ENCODE measurements at regions not wholly inside any gene's neighbourhood (a gene's known extent, or its start where the extent isn't known, plus 50 kb on each side); places are given as distances from the start of the nearest gene placed in this dataset.

DNA sequence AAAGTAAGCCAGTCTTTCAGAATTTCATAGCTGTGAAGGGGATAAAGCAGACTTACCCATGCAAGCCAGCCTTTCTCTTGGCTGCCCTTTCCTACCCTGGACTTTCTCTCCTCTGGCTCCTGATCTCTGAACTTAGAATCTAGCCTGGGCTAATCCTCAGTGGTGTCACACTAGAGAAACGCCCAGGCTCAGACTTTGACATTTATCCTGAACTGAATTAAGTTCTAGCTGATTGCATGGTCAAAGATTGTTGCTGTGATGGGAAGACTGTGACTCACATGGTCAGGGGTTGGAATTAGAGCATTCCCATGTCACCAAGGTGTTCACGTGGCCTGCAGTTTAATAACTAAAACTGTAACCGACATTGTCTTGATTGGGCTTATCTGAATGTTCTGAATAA, 469.5 kb upstream of the FAT1 start:
- H3K4me3 ChIP-seq (ENCODE audit: low read length) = no peak overlapping the region
- POLR2A ChIA-PET = no interaction called here
- DNase-seq (no peak), ATAC-seq (ENCODE audit: poor library complexity) (no peak)
- H3K9me3 ChIP-seq (ENCODE audit: control insufficient read depth in 1 of 2, insufficient read depth in 1 of 2, low read length in 2 of 2) = peaks cover 0 to 22% of the 10 kb centered on the region in 2 experiments
- intact Hi-C loops (cut with DNase I, micrococcal nuclease) = no loop called here
- Mint-ChIP-seq H3K4me3 (no peak overlapping the region), H3K27ac (no peak overlapping the region), H3K36me3 (ENCODE audit: low read depth) (no peaks in the 10 kb centered on the region), H3K4me1 (ENCODE audit: low read depth) (no peaks in the 10 kb centered on the region), H3K27me3 (no peaks in the 10 kb centered on the region), H3K9me3 (peaks cover 3% of the 10 kb centered on the region)
- H3K36me3 ChIP-seq (ENCODE audit: insufficient read depth, low read length) = no peaks in the 10 kb centered on the region
- TF ChIP-seq, protein P1, sequence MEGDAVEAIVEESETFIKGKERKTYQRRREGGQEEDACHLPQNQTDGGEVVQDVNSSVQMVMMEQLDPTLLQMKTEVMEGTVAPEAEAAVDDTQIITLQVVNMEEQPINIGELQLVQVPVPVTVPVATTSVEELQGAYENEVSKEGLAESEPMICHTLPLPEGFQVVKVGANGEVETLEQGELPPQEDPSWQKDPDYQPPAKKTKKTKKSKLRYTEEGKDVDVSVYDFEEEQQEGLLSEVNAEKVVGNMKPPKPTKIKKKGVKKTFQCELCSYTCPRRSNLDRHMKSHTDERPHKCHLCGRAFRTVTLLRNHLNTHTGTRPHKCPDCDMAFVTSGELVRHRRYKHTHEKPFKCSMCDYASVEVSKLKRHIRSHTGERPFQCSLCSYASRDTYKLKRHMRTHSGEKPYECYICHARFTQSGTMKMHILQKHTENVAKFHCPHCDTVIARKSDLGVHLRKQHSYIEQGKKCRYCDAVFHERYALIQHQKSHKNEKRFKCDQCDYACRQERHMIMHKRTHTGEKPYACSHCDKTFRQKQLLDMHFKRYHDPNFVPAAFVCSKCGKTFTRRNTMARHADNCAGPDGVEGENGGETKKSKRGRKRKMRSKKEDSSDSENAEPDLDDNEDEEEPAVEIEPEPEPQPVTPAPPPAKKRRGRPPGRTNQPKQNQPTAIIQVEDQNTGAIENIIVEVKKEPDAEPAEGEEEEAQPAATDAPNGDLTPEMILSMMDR (IDR thresholded peaks at IDR 0.05) = no peak
- H3K27me3 ChIP-seq (ENCODE audit: control insufficient read depth in 1 of 2, insufficient read depth in 2 of 2, low read length in 2 of 2) = no peaks in the 10 kb centered on the region
- H3K27ac ChIP-seq (ENCODE audit: low read depth in 1 of 2, low read length in 2 of 2) = no peak overlapping the region
- H3K4me1 ChIP-seq (ENCODE audit: insufficient read depth, low read length) = no peaks in the 10 kb centered on the region
- CTCF ChIA-PET = no interaction called here

DNA sequence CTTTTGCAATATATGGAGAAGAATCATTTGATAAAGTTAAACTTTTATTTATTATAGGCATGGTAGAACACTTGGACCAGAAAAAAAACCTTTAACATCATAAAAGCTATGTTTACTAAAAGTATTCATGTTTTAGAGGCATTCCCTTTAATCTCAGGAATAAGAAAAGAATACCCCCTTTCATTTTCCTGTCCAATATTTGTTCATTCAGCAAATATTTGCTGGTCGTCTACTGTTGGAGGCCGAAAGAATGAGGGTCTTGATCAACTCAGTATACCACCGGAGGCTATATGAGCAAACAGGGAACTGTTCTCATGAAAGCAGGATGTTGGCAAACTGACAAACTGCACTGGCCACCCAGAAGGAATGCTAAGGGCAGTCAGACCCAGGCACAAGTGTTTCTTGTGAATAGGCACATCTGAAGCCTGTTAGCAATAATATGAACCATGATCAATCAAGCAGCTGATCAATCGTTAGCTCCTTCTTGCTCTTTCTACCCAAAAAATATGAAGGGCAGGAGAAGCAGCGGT, 480.8 kb upstream of the FAT1 start:
- H3K9me3 Mint-ChIP-seq = peaks cover 6% of the 10 kb centered on the region
- ATAC-seq (ENCODE audit: poor library complexity) = no peak
- Histone ChIP-seq H3K4me1 (ENCODE audit: insufficient read depth, low read length) (no peaks in the 10 kb centered on the region), H3K27ac (ENCODE audit: low read depth in 1 of 2, low read length in 2 of 2) (no peak overlapping the region), H3K27me3 (ENCODE audit: control insufficient read depth in 1 of 2, insufficient read depth in 2 of 2, low read length in 2 of 2) (no peaks in the 10 kb centered on the region), H3K4me3 (ENCODE audit: low read length) (no peak overlapping the region), H3K36me3 (ENCODE audit: insufficient read depth, low read length) (no peaks in the 10 kb centered on the region), H3K9me3 (ENCODE audit: control insufficient read depth in 1 of 2, insufficient read depth in 1 of 2, low read length in 2 of 2) (peaks cover 0 to 4% of the 10 kb centered on the region in 2 experiments)
- H3K27ac Mint-ChIP-seq = no peak overlapping the region
- CTCF ChIA-PET = no interaction called here
- intact Hi-C loops (cut with DNase I, micrococcal nuclease) = no loop called here
- TF ChIP-seq, protein P1 (IDR thresholded peaks at IDR 0.05) = no peak
- no peak overlapping the region for H3K4me3 Mint-ChIP-seq
- no peak for DNase-seq
- no peaks in the 10 kb centered on the region for H3K27me3 Mint-ChIP-seq
- POLR2A ChIA-PET = no interaction called here
- no peaks in the 10 kb centered on the region for H3K4me1 Mint-ChIP-seq (ENCODE audit: low read depth)
- H3K36me3 Mint-ChIP-seq (ENCODE audit: low read depth) = no peaks in the 10 kb centered on the region

DNA sequence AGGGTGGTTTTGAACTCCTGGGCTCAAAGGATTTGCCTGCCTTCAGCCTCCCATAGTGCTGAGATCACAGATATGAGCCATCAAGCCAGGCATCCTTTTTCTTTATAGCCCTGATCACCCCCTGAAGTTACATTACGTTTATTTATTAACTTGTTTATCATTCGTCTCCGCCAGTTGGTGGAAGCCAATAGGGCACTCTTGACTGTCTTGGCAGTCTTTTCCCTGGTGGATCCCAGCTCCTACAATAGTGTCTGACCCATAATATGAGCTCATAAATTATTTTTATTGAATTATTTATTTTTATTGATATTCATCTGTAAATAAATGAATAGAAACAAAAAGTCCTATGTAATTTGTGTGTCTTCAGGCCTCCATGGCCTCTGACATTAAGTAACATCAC, 484.3 kb upstream of the FAT1 start:
- Mint-ChIP-seq H3K27ac (no peak overlapping the region), H3K4me3 (no peak overlapping the region), H3K36me3 (ENCODE audit: low read depth) (no peaks in the 10 kb centered on the region), H3K4me1 (ENCODE audit: low read depth) (no peaks in the 10 kb centered on the region), H3K27me3 (no peaks in the 10 kb centered on the region), H3K9me3 (peaks cover 9% of the 10 kb centered on the region)
- intact Hi-C loops (cut with DNase I, micrococcal nuclease) = no loop called here
- Histone ChIP-seq H3K9me3 (ENCODE audit: control insufficient read depth in 1 of 2, insufficient read depth in 1 of 2, low read length in 2 of 2) (peaks cover 0 to 8% of the 10 kb centered on the region in 2 experiments), H3K4me3 (ENCODE audit: low read length) (no peak overlapping the region), H3K36me3 (ENCODE audit: insufficient read depth, low read length) (no peaks in the 10 kb centered on the region), H3K27ac (ENCODE audit: low read depth in 1 of 2, low read length in 2 of 2) (no peak overlapping the region), H3K27me3 (ENCODE audit: control insufficient read depth in 1 of 2, insufficient read depth in 2 of 2, low read length in 2 of 2) (no peaks in the 10 kb centered on the region), H3K4me1 (ENCODE audit: insufficient read depth, low read length) (no peaks in the 10 kb centered on the region)
- TF ChIP-seq, protein P1 (IDR thresholded peaks at IDR 0.05) = no peak
- ATAC-seq (ENCODE audit: poor library complexity) (no peak), DNase-seq (no peak)
- ChIA-PET POLR2A (no interaction called here), CTCF (no interaction called here)
